NCI-H2081 (cell line): ENCODE measurements at regions not wholly inside any gene's neighbourhood (a gene's known extent, or its start where the extent isn't known, plus 50 kb on each side); places are given as distances from the start of the nearest gene placed in this dataset.

Experiments
- DNase-seq, 2 experiments: peaks; one replicate each; lab custom pipeline; 2025; lab: John Stamatoyannopoulos, UW

GRCh38 chr4:136664988-136665387 lies 867.3 kb downstream of the PCDH18 start:
- no peak for DNase-seq

- no peak for DNase-seq
Observed at GRCh38 chr4:136662539-136662938, 869.8 kb downstream of the PCDH18 start.

- no peak for DNase-seq
Observed at GRCh38 chr4:136653640-136654406, 878.5 kb downstream of the PCDH18 start.

GRCh38 chr4:136651932-136652331 lies 880.4 kb downstream of the PCDH18 start:
- no peak for DNase-seq

- no peak for DNase-seq
Observed at GRCh38 chr4:136651278-136651667, 881.0 kb downstream of the PCDH18 start.

GRCh38 chr4:136650541-136651277 lies 881.6 kb downstream of the PCDH18 start:
- peak; percentile 40 to 75 for DNase-seq

GRCh38 chr4:136644279-136644678 lies 888.0 kb downstream of the PCDH18 start:
- DNase-seq: no peak

- DNase-seq: no peak
Observed at GRCh38 chr4:136643416-136643815, 888.9 kb downstream of the PCDH18 start.

GRCh38 chr4:136637071-136637777 lies 895.1 kb downstream of the PCDH18 start:
- no peak for DNase-seq

GRCh38 chr4:136636155-136636554 lies 896.1 kb downstream of the PCDH18 start:
- no peak for DNase-seq

GRCh38 chr4:136634121-136634520 lies 898.2 kb downstream of the PCDH18 start:
- no peak for DNase-seq

- DNase-seq: no peak
Observed at GRCh38 chr4:136599890-136600289, 932.4 kb downstream of the PCDH18 start.

- DNase-seq: no peak
Observed at GRCh38 chr4:136590440-136590839, 941.9 kb downstream of the PCDH18 start.

- no peak for DNase-seq
Observed at GRCh38 chr4:136583567-136583966, 948.7 kb downstream of the PCDH18 start.

- no peak for DNase-seq
Observed at GRCh38 chr4:136581119-136581518, 951.2 kb downstream of the PCDH18 start.

- no peak for DNase-seq
Observed at GRCh38 chr4:136575146-136575545, 957.1 kb downstream of the PCDH18 start.

- DNase-seq: no peak
Observed at GRCh38 chr4:136573460-136573859, 958.8 kb downstream of the PCDH18 start.

- no peak for DNase-seq
Observed at GRCh38 chr4:136571315-136571714, 961.0 kb downstream of the PCDH18 start.

GRCh38 chr4:136562834-136563233 lies 969.5 kb downstream of the PCDH18 start:
- no peak for DNase-seq

- DNase-seq: no peak
Observed at GRCh38 chr4:136558940-136559494, 973.3 kb downstream of the PCDH18 start.

- no peak for DNase-seq
Observed at GRCh38 chr4:136557396-136557795, 974.9 kb downstream of the PCDH18 start.

- peak in 1 of 2 experiments; percentile 24 for DNase-seq
Observed at GRCh38 chr4:136554033-136554432, 978.3 kb downstream of the PCDH18 start.
